Ascending aorta (tissue), 2 donors: ENCODE measurements at regions not wholly inside any gene's neighbourhood (a gene's known extent, or its start where the extent isn't known, plus 50 kb on each side); places are given as distances from the start of the nearest gene placed in this dataset.

ENCODE experiments used
- DNase-seq, 2 donors: peaks; one replicate each; pipeline ENCODE4 v3.0.0-alpha.2; 2019; ENCODE audit warnings: low spot score in 2 of 2
- H3K27ac ChIP-seq, 2 donors: fragments of 200-600 bp; sonication (generic); one replicate each; pipeline ENCODE4 v1.5.1; 2016 to 2017; ENCODE audit warnings: mild to moderate bottlenecking in 1 of 2
- H3K27me3 ChIP-seq: fragments of 200-600 bp; sonication (generic); one replicate; pipeline ENCODE4 v1.5.1; 2017
- H3K36me3 ChIP-seq, 2 donors: fragments of 200-600 bp; sonication (generic); one replicate each; pipeline ENCODE4 v1.5.1; 2016
- H3K4me1 ChIP-seq, 2 donors: fragments of 200-600 bp; sonication (generic); one replicate each; pipeline ENCODE4 v1.5.1; 2016 to 2017; ENCODE audit warnings: mild to moderate bottlenecking in 1 of 2
- H3K4me3 ChIP-seq, 2 donors: fragments of 200-600 bp; sonication (generic); one replicate each; pipeline ENCODE4 v1.5.1; 2016 to 2017; ENCODE audit warnings: mild to moderate bottlenecking in 1 of 2
- H3K9me3 ChIP-seq, 2 donors: fragments of 200-600 bp; sonication (generic); one replicate each; pipeline ENCODE4 v1.5.1; 2016
- intact Hi-C: fragments of 100-400 bp; cut with DNase I; formaldehyde crosslinking; loops from one replicate; pipeline ENCODE4 v1.15.1; 2023
- TF ChIP-seq, protein P1 (sequence below), 3 experiments: fragments of 200-600 bp in 2 of 3; fragments of 450-650 bp in 1 of 3; sonication (generic) in 2 of 3; IDR thresholded peaks; one replicate each; pipeline ENCODE4 v1.5.1; 2016 to 2019; ENCODE audit warnings: antibody characterized with exemption in 3 of 3, mild to moderate bottlenecking in 1 of 3, moderate library complexity in 1 of 3

- DNase-seq = peak in 1 of 2 donors; percentile 75
- Histone ChIP-seq H3K36me3 (no peaks in the 10 kb centered on the region), H3K27ac (no peak overlapping the region), H3K4me1 (no peaks in the 10 kb centered on the region), H3K4me3 (no peak overlapping the region), H3K27me3 (no peaks in the 10 kb centered on the region), H3K9me3 (no peaks in the 10 kb centered on the region)
- TF ChIP-seq, protein P1, sequence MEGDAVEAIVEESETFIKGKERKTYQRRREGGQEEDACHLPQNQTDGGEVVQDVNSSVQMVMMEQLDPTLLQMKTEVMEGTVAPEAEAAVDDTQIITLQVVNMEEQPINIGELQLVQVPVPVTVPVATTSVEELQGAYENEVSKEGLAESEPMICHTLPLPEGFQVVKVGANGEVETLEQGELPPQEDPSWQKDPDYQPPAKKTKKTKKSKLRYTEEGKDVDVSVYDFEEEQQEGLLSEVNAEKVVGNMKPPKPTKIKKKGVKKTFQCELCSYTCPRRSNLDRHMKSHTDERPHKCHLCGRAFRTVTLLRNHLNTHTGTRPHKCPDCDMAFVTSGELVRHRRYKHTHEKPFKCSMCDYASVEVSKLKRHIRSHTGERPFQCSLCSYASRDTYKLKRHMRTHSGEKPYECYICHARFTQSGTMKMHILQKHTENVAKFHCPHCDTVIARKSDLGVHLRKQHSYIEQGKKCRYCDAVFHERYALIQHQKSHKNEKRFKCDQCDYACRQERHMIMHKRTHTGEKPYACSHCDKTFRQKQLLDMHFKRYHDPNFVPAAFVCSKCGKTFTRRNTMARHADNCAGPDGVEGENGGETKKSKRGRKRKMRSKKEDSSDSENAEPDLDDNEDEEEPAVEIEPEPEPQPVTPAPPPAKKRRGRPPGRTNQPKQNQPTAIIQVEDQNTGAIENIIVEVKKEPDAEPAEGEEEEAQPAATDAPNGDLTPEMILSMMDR (IDR thresholded peaks at IDR 0.05) = peak in 2 of 3 experiments; percentile 37 to 64
- intact Hi-C loops = no loop called here
Measured at GRCh38 chr2:12416600-12416999, 300.1 kb upstream of the TRIB2 start.

GRCh38 chr2:12417786-12418185 is 298.9 kb upstream of the TRIB2 start:
- no peak for DNase-seq
- no peak overlapping the region for H3K27ac ChIP-seq
- no peaks in the 10 kb centered on the region for H3K4me1 ChIP-seq
- H3K27me3 ChIP-seq = no peaks in the 10 kb centered on the region
- TF ChIP-seq, protein P1 (IDR thresholded peaks at IDR 0.05) = no peak
- H3K4me3 ChIP-seq = no peak overlapping the region
- intact Hi-C loops = no loop called here
- H3K9me3 ChIP-seq = no peaks in the 10 kb centered on the region
- H3K36me3 ChIP-seq = no peaks in the 10 kb centered on the region

GRCh38 chr2:12419803-12420202 is 296.9 kb upstream of the TRIB2 start:
- Histone ChIP-seq H3K27ac (no peak overlapping the region), H3K4me1 (no peaks in the 10 kb centered on the region), H3K9me3 (no peaks in the 10 kb centered on the region), H3K27me3 (no peaks in the 10 kb centered on the region), H3K4me3 (no peak overlapping the region), H3K36me3 (no peaks in the 10 kb centered on the region)
- no peak for DNase-seq
- intact Hi-C loops = no loop called here
- TF ChIP-seq, protein P1 (IDR thresholded peaks at IDR 0.05) = no peak

GRCh38 chr2:12421046-12421445 is 295.7 kb upstream of the TRIB2 start:
- Histone ChIP-seq H3K4me3 (no peak overlapping the region), H3K9me3 (no peaks in the 10 kb centered on the region), H3K36me3 (no peaks in the 10 kb centered on the region), H3K4me1 (no peaks in the 10 kb centered on the region), H3K27me3 (no peaks in the 10 kb centered on the region), H3K27ac (no peak overlapping the region)
- TF ChIP-seq, protein P1 (IDR thresholded peaks at IDR 0.05) = no peak
- DNase-seq = no peak
- intact Hi-C loops = no loop called here

GRCh38 chr2:12424219-12424618 is 292.5 kb upstream of the TRIB2 start:
- intact Hi-C loops = no loop called here
- H3K27me3 ChIP-seq = no peaks in the 10 kb centered on the region
- TF ChIP-seq, protein P1 (IDR thresholded peaks at IDR 0.05) = no peak
- no peaks in the 10 kb centered on the region for H3K36me3 ChIP-seq
- H3K4me3 ChIP-seq = no peak overlapping the region
- no peak overlapping the region for H3K27ac ChIP-seq
- no peaks in the 10 kb centered on the region for H3K4me1 ChIP-seq
- DNase-seq = no peak
- H3K9me3 ChIP-seq = no peaks in the 10 kb centered on the region

- H3K27ac ChIP-seq = no peak overlapping the region
- intact Hi-C loops = no loop called here
Measured at GRCh38 chr2:12424809-12425208, 291.9 kb upstream of the TRIB2 start.

More at GRCh38 chr2:12424809-12425208, 291.9 kb upstream of the TRIB2 start:
- Histone ChIP-seq H3K9me3 (no peaks in the 10 kb centered on the region), H3K36me3 (no peaks in the 10 kb centered on the region), H3K27me3 (no peaks in the 10 kb centered on the region), H3K4me3 (no peak overlapping the region), H3K4me1 (no peaks in the 10 kb centered on the region)
- TF ChIP-seq, protein P1 (IDR thresholded peaks at IDR 0.05) = no peak
- DNase-seq = no peak
